ENCODE measurements at regions not wholly inside any gene's neighbourhood (a gene's known extent, or its start where the extent isn't known, plus 50 kb on each side); places are given as distances from the start of the nearest gene placed in this dataset.

DNA sequence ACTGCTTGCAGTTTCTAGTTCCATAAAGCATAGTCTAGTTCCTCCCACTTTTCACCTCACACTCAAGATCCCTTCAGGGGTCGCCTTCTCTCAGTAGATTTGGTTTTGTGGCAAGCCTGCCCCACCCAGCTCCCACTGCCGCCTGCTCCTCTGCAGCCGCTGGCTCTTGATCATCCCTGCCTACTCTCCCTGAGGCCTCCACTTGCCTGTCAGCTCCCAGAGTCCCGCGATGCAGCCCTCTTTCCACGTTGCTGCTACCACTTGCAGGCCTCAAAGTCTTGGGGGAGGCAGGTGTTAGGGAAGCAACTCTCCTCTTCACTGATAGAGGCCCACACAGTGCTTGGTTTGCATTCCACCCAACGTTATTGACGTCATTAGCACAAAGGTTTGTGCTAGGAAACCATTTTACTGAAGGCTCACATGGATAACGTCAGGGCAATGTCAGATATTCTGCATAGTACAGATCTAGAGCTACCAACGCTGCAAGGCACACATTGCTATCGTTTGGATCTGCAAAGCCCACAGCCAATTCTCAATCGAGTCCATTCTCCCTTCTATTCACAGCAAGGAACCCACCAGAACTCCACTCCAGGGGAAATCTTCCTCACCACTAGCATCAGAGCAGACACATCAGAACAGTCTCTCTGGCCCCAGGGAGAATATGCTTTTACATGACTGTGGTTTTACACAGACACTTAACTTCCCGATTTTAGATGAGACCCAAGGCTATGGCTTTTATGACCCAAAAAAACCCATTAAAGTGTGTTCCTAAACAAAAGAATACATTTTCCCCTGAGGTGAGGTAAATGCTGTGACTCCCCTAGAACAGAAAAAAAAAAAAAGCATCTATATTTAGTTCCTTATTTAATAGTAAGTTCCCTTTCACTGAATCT, 519.5 kb upstream of the CAMK1G start:
- Histone ChIP-seq H3K4me1 (ENCODE audit: insufficient read depth, low read length) (no peaks in the 10 kb centered on the region), H3K9me3 (ENCODE audit: insufficient read depth, low read depth, low read length) (no peaks in the 10 kb centered on the region), H2AFZ (ENCODE audit: low read depth, low read length) (no peak overlapping the region), H3K27ac (ENCODE audit: low read depth, low read length) (no peak overlapping the region), H3K4me3 (ENCODE audit: insufficient read depth, low read depth, low read length) (no peak overlapping the region), H3K36me3 (ENCODE audit: insufficient read depth, low read length) (no peaks in the 10 kb centered on the region), H3K4me2 (ENCODE audit: low read length) (no peak overlapping the region), H3K79me2 (ENCODE audit: insufficient read depth, low read length) (no peaks in the 10 kb centered on the region), H4K20me1 (ENCODE audit: insufficient read depth, low read length) (no peaks in the 10 kb centered on the region), H3K27me3 (ENCODE audit: insufficient read depth, low read length) (no peaks in the 10 kb centered on the region), H3K9ac (ENCODE audit: low read length) (no peak overlapping the region)
- no peaks in the 10 kb centered on the region for H3K36me3 Mint-ChIP-seq (ENCODE audit: low read depth, unreplicated experiment)
- no peak for DNase-seq (ENCODE audit: low read depth)
- no peak for FAIRE-seq
- no peak overlapping the region for H3K27ac Mint-ChIP-seq (ENCODE audit: unreplicated experiment)
- peaks cover 6% of the 10 kb centered on the region for H3K27me3 Mint-ChIP-seq (ENCODE audit: low read depth, unreplicated experiment)
- no peak for TF ChIP-seq EZH2 (IDR thresholded peaks at IDR 0.05; ENCODE audit: insufficient read depth, low read length)
- TF ChIP-seq, protein P1, sequence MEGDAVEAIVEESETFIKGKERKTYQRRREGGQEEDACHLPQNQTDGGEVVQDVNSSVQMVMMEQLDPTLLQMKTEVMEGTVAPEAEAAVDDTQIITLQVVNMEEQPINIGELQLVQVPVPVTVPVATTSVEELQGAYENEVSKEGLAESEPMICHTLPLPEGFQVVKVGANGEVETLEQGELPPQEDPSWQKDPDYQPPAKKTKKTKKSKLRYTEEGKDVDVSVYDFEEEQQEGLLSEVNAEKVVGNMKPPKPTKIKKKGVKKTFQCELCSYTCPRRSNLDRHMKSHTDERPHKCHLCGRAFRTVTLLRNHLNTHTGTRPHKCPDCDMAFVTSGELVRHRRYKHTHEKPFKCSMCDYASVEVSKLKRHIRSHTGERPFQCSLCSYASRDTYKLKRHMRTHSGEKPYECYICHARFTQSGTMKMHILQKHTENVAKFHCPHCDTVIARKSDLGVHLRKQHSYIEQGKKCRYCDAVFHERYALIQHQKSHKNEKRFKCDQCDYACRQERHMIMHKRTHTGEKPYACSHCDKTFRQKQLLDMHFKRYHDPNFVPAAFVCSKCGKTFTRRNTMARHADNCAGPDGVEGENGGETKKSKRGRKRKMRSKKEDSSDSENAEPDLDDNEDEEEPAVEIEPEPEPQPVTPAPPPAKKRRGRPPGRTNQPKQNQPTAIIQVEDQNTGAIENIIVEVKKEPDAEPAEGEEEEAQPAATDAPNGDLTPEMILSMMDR (IDR thresholded peaks at IDR 0.05; ENCODE audit: insufficient read depth, low read depth, low read length): no peak
- H3K9me3 Mint-ChIP-seq (ENCODE audit: unreplicated experiment): no peaks in the 10 kb centered on the region
- peaks cover 4% of the 10 kb centered on the region for H3K4me1 Mint-ChIP-seq (ENCODE audit: low read depth, unreplicated experiment)
- H3K4me3 Mint-ChIP-seq (ENCODE audit: unreplicated experiment): no peak overlapping the region

DNA sequence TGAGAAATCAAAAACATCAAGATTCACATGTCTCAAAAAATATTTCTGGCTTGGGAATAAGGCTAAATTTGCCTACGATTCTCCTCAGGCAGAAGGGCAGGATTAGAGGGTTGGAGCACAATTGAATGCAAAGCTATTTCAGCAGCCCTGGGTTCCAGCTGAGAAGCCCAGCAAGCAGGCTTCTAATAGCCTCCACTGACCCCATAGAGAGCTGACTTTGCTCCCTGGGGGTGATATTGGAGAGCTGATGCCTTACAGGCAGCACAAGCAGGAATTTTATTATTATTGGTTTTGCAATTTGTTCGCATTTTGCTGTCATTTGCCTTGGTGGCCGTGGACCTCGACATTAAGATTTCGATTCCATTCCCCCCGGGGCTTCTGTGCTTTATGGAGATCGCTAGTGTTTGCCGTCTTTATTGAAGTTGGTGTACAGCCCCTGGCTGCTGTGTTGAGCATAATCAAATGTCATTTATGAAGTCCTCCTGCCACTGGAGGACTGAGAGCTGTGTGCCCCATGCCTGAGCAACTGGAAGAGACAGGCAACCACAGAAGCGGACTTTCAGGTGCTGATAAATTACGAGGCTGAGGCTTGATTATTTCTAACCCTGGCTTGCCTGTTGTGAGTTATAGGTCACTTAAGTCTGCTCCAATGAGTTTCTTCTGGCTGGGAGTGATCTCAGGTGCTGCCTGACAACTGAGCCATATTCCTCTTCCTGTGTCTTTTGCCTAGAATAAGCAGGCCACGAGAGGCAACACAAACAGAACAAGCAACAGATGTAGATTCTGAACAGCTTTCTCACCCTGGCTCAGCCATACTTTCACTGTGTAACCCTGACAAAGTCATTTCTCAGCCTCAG, 518.4 kb upstream of the CAMK1G start:
- TF ChIP-seq, protein P1 (IDR thresholded peaks at IDR 0.05; ENCODE audit: insufficient read depth, low read depth, low read length): no peak
- no peak for TF ChIP-seq EZH2 (IDR thresholded peaks at IDR 0.05; ENCODE audit: insufficient read depth, low read length)
- FAIRE-seq: no peak
- no peaks in the 10 kb centered on the region for H3K9me3 ChIP-seq (ENCODE audit: insufficient read depth, low read depth, low read length)
- no peaks in the 10 kb centered on the region for H4K20me1 ChIP-seq (ENCODE audit: insufficient read depth, low read length)
- no peak overlapping the region for H3K27ac Mint-ChIP-seq (ENCODE audit: unreplicated experiment)
- no peaks in the 10 kb centered on the region for H3K79me2 ChIP-seq (ENCODE audit: insufficient read depth, low read length)
- H3K4me3 ChIP-seq (ENCODE audit: insufficient read depth, low read depth, low read length): no peak overlapping the region
- no peak for DNase-seq (ENCODE audit: low read depth)
- no peaks in the 10 kb centered on the region for H3K27me3 ChIP-seq (ENCODE audit: insufficient read depth, low read length)
- no peak overlapping the region for H3K4me2 ChIP-seq (ENCODE audit: low read length)
- H3K36me3 Mint-ChIP-seq (ENCODE audit: low read depth, unreplicated experiment): no peaks in the 10 kb centered on the region
- H3K4me1 ChIP-seq (ENCODE audit: insufficient read depth, low read length): no peaks in the 10 kb centered on the region
- peaks cover 4% of the 10 kb centered on the region for H3K4me1 Mint-ChIP-seq (ENCODE audit: low read depth, unreplicated experiment)
- H3K9ac ChIP-seq (ENCODE audit: low read length): no peak overlapping the region
- no peaks in the 10 kb centered on the region for H3K36me3 ChIP-seq (ENCODE audit: insufficient read depth, low read length)
- no peak overlapping the region for H2AFZ ChIP-seq (ENCODE audit: low read depth, low read length)
- H3K27ac ChIP-seq (ENCODE audit: low read depth, low read length): no peak overlapping the region
- H3K4me3 Mint-ChIP-seq (ENCODE audit: unreplicated experiment): no peak overlapping the region
- peaks cover 4% of the 10 kb centered on the region for H3K27me3 Mint-ChIP-seq (ENCODE audit: low read depth, unreplicated experiment)
- no peaks in the 10 kb centered on the region for H3K9me3 Mint-ChIP-seq (ENCODE audit: unreplicated experiment)
